Prostate gland (tissue), 2 donors: ENCODE measurements at regions not wholly inside any gene's neighbourhood (a gene's known extent, or its start where the extent isn't known, plus 50 kb on each side); places are given as distances from the start of the nearest gene placed in this dataset.

Source experiments
- DNase-seq: peaks from one replicate; pipeline ENCODE4 v3.0.0-alpha.2; 2019; ENCODE audit warnings: low spot score
- H3K27ac ChIP-seq, 2 donors: fragments of 200-600 bp; sonication (generic); 2 replicates each; pipeline ENCODE4 v1.5.1; 2017 to 2019
- H3K27me3 ChIP-seq: fragments of 200-600 bp; sonication (generic); replicated peaks from 2 replicates; pipeline ENCODE4 v1.5.1; 2019; ENCODE audit not compliant: insufficient read depth
- H3K36me3 ChIP-seq, 2 donors: fragments of 200-600 bp; sonication (generic); 1 replicate in 1 of 2; 2 replicates in 1 of 2; pipeline versions ENCODE4 v1.5.1 to v1.8.1; 2017 to 2019
- H3K4me1 ChIP-seq: fragments of 200-600 bp; sonication (generic); replicated peaks from 2 replicates; pipeline ENCODE4 v1.5.1; 2019
- H3K4me3 ChIP-seq, 2 donors: fragments of 200-600 bp; sonication (generic); 2 replicates each; pipeline ENCODE4 v1.5.1; 2017 to 2019
- H3K9me3 ChIP-seq: fragments of 200-600 bp; sonication (generic); 2 replicates; pipeline ENCODE4 v1.5.1; 2017
- CTCF ChIP-seq, 4 experiments: fragments of 200-600 bp in 2 of 4; fragments of 450-650 bp in 2 of 4; sonication (generic) in 2 of 4; IDR thresholded peaks; 1 replicate in 3 of 4; 2 replicates in 1 of 4; pipeline ENCODE4 v1.5.1; 2016 to 2019; ENCODE audit warnings: antibody characterized with exemption in 4 of 4, mild to moderate bottlenecking in 2 of 4, moderate library complexity in 2 of 4
- POLR2A ChIP-seq: fragments of 450-650 bp; IDR thresholded peaks from one replicate; pipeline ENCODE4 v1.6.1; 2016; ENCODE audit warnings: antibody characterized with exemption, mild to moderate bottlenecking
- POLR2AphosphoS5 ChIP-seq: sonication (generic); formaldehyde crosslinking; IDR thresholded peaks from one replicate; pipeline ENCODE4 v1.6.1; 2017; ENCODE audit warnings: antibody characterized with exemption
- WGBS: methylation state at CpG from one replicate; pipeline ENCODE4 v1.1.5; 2018; 5-methylcytosine and 5-hydroxymethylcytosine counted together
- intact Hi-C: fragments of 100-400 bp; cut with DNase I; formaldehyde crosslinking; loops from one replicate; pipeline ENCODE4 v1.14.2; 2022

GRCh38 chr20:8972963-8973705, 95.8 kb upstream of the PLCB4 start:
- no peaks in the 10 kb centered on the region for H3K9me3 ChIP-seq
- no peaks in the 10 kb centered on the region for H3K4me1 ChIP-seq
- H3K36me3 ChIP-seq: no peaks in the 10 kb centered on the region
- WGBS: 96% methylated on average over 4 of the region's 4 CpGs
- TF ChIP-seq POLR2AphosphoS5 (no peak), POLR2A (no peak), CTCF (IDR thresholded peaks at IDR 0.05) (no peak)
- intact Hi-C loops: no loop called here
- no peak for DNase-seq
- no peak overlapping the region for H3K4me3 ChIP-seq
- no peaks in the 10 kb centered on the region for H3K27me3 ChIP-seq
- H3K27ac ChIP-seq: no peak overlapping the region

- Histone ChIP-seq H3K4me3 (no peak overlapping the region), H3K4me1 (no peaks in the 10 kb centered on the region), H3K27me3 (no peaks in the 10 kb centered on the region), H3K9me3 (no peaks in the 10 kb centered on the region), H3K36me3 (no peaks in the 10 kb centered on the region), H3K27ac (no peak overlapping the region)
- WGBS: 89% methylated on average over 2 of the region's 2 CpGs
- DNase-seq: no peak
- intact Hi-C loops: no loop called here
- no peak for TF ChIP-seq CTCF (IDR thresholded peaks at IDR 0.05)
Measured at GRCh38 chr20:8974009-8974708, 94.7 kb upstream of the PLCB4 start.

GRCh38 chr20:8981482-8981881, 87.4 kb upstream of the PLCB4 start:
- 39% methylated on average over 5 of the region's 5 CpGs for WGBS
- H3K4me3 ChIP-seq: no peak overlapping the region
- no peaks in the 10 kb centered on the region for H3K9me3 ChIP-seq
- no peaks in the 10 kb centered on the region for H3K36me3 ChIP-seq
- TF ChIP-seq CTCF (IDR thresholded peaks at IDR 0.05) (no peak), POLR2A (no peak), POLR2AphosphoS5 (peak; percentile 19)
- no peaks in the 10 kb centered on the region for H3K27me3 ChIP-seq
- H3K4me1 ChIP-seq: no peaks in the 10 kb centered on the region
- intact Hi-C loops: no loop called here
- DNase-seq: peak; percentile 60
- no peak overlapping the region for H3K27ac ChIP-seq

GRCh38 chr20:8983478-8984345, 85.2 kb upstream of the PLCB4 start:
- intact Hi-C loops: no loop called here
- no peak for DNase-seq
- Histone ChIP-seq H3K36me3 (no peaks in the 10 kb centered on the region), H3K9me3 (no peaks in the 10 kb centered on the region), H3K4me3 (no peak overlapping the region), H3K27ac (no peak overlapping the region), H3K4me1 (no peaks in the 10 kb centered on the region), H3K27me3 (no peaks in the 10 kb centered on the region)
- WGBS: 83% methylated on average over 7 of the region's 7 CpGs
- TF ChIP-seq CTCF (IDR thresholded peaks at IDR 0.05) (no peak), POLR2A (no peak), POLR2AphosphoS5 (no peak)
